Thoracic aorta (tissue), 2 donors: ENCODE measurements at regions not wholly inside any gene's neighbourhood (a gene's known extent, or its start where the extent isn't known, plus 50 kb on each side); places are given as distances from the start of the nearest gene placed in this dataset.

Experiments used
- ATAC-seq: fragments of 150-250 bp; one replicate; pipeline ENCODE4 v1.8.0; 2017; ENCODE audit warnings: low read depth; ENCODE audit not compliant: insufficient number of reproducible peaks, low FRiP score
- DNase-seq: peaks from one replicate; pipeline ENCODE4 v3.0.0-alpha.2; 2020; ENCODE audit warnings: low spot score
- H3K27ac ChIP-seq, 2 donors: fragments of 200-600 bp; sonication (generic); 1 replicate in 1 of 2; 2 replicates in 1 of 2; pipeline ENCODE4 v1.5.1; 2016; ENCODE audit warnings: mild to moderate bottlenecking in 2 of 2, moderate library complexity in 2 of 2
- H3K27me3 ChIP-seq: fragments of 200-600 bp; sonication (generic); replicated peaks from 2 replicates; pipeline ENCODE4 v1.6.0; 2016; ENCODE audit warnings: mild to moderate bottlenecking; ENCODE audit not compliant: insufficient read depth
- H3K36me3 ChIP-seq: fragments of 200-600 bp; sonication (generic); one replicate; pipeline ENCODE4 v1.5.1; 2016
- H3K4me1 ChIP-seq, 2 donors: fragments of 200-600 bp; sonication (generic); 1 replicate in 1 of 2; 2 replicates in 1 of 2; pipeline versions ENCODE4 v1.5.1 to v1.6.0; 2016; ENCODE audit warnings: low read depth in 2 of 2, mild to moderate bottlenecking in 1 of 2; ENCODE audit not compliant: control insufficient read depth in 1 of 2
- H3K4me3 ChIP-seq: fragments of 200-600 bp; sonication (generic); 2 replicates; pipeline ENCODE4 v1.5.1; 2016; ENCODE audit warnings: mild to moderate bottlenecking
- H3K9me3 ChIP-seq: fragments of 200-600 bp; sonication (generic); 2 replicates; pipeline ENCODE4 v1.5.1; 2016
- TF ChIP-seq, protein P1 (sequence below): fragments of 200-600 bp; sonication (generic); IDR thresholded peaks from one replicate; pipeline ENCODE4 v1.5.1; 2019; ENCODE audit warnings: antibody characterized with exemption

GRCh38 chr9:80552931-80553330, 981.2 kb downstream of the TLE4 start:
- TF ChIP-seq, protein P1, sequence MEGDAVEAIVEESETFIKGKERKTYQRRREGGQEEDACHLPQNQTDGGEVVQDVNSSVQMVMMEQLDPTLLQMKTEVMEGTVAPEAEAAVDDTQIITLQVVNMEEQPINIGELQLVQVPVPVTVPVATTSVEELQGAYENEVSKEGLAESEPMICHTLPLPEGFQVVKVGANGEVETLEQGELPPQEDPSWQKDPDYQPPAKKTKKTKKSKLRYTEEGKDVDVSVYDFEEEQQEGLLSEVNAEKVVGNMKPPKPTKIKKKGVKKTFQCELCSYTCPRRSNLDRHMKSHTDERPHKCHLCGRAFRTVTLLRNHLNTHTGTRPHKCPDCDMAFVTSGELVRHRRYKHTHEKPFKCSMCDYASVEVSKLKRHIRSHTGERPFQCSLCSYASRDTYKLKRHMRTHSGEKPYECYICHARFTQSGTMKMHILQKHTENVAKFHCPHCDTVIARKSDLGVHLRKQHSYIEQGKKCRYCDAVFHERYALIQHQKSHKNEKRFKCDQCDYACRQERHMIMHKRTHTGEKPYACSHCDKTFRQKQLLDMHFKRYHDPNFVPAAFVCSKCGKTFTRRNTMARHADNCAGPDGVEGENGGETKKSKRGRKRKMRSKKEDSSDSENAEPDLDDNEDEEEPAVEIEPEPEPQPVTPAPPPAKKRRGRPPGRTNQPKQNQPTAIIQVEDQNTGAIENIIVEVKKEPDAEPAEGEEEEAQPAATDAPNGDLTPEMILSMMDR, result no peak
- ATAC-seq, result peak; percentile 43

DNA sequence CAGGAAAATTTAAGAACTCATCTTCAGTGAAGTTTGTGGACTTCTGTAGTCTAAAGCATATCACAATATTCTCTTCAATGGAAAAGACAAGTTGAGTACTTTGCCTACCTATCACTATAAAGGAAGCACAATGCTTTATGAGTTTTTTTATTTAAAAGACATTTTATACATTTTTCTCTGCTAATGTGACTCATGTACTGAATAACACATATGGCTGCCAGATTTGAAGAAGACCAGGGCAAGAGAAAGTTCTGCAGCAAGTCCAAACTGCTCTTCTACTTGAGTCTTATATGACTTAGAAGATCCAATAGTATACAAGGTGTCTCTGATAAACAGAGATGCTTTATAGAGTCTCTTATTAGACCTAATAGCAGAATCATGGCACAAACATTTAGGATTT, 978.4 kb downstream of the TLE4 start:
- DNase-seq (no peak), ATAC-seq (no peak)
- H3K27me3 ChIP-seq, result no peaks in the 10 kb centered on the region
- TF ChIP-seq, protein P1, result no peak
- no peaks in the 10 kb centered on the region for H3K9me3 ChIP-seq
- no peak overlapping the region for H3K4me3 ChIP-seq
- H3K4me1 ChIP-seq, result peaks cover 9 to 14% of the 10 kb centered on the region in 2 donors
- H3K36me3 ChIP-seq, result no peaks in the 10 kb centered on the region
- H3K27ac ChIP-seq, result no peak overlapping the region

More at GRCh38 chr9:80552931-80553330, 981.2 kb downstream of the TLE4 start:
- Histone ChIP-seq H3K27ac (no peak overlapping the region), H3K4me1 (peaks cover 9 to 14% of the 10 kb centered on the region in 2 donors), H3K36me3 (no peaks in the 10 kb centered on the region), H3K4me3 (no peak overlapping the region), H3K9me3 (no peaks in the 10 kb centered on the region), H3K27me3 (no peaks in the 10 kb centered on the region)
- no peak for DNase-seq

DNA sequence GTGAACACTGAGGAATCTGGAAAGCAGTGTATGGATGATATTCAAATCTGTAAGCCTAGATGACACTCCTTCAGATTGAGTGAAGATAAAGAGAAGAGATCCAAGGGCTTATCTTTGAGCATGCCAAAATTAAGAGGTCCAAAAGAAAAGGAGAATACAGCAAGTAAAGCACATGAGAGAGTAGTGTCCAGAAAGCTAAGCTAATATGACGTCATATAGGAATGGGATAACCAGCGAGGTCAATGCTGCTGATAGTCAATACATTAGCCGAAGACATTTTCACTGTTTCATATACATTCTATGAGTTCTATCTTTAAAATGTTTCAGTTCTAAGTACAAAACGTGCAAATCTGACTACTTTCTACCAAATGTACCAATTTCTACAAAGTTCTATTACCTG, 975.8 kb downstream of the TLE4 start:
- Histone ChIP-seq H3K27ac (no peak overlapping the region), H3K9me3 (peaks cover 5% of the 10 kb centered on the region), H3K4me1 (no peaks in the 10 kb centered on the region), H3K4me3 (no peak overlapping the region), H3K36me3 (no peaks in the 10 kb centered on the region), H3K27me3 (no peaks in the 10 kb centered on the region)
- ATAC-seq, result no peak
- TF ChIP-seq, protein P1, result no peak
- DNase-seq, result no peak

- DNase-seq, result no peak
- ATAC-seq, result no peak
- Histone ChIP-seq H3K9me3 (peaks cover 5% of the 10 kb centered on the region), H3K27ac (no peak overlapping the region), H3K36me3 (no peaks in the 10 kb centered on the region), H3K27me3 (no peaks in the 10 kb centered on the region), H3K4me3 (no peak overlapping the region), H3K4me1 (no peaks in the 10 kb centered on the region)
- TF ChIP-seq, protein P1, result no peak
Measured at GRCh38 chr9:80540387-80540786, 968.6 kb downstream of the TLE4 start.

DNA sequence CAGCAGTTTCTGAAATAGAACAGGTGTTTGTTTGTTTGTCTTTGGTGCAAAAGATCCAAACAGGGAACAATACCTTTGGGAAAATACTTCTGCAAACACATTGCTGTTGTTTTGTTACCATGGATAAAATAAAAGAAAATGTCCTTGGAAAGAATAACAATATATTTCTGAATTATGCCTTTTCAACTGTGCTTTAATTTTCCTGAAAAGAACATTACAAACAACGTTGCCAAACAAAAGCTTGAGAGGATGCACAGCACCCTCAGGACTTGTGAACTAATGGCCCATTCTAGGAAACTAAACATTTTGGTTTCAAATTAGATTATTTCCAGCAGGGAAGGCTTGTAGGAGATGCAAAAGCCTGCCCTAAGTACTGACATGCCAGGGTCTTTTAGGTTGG, 967.2 kb downstream of the TLE4 start:
- no peak overlapping the region for H3K27ac ChIP-seq
- TF ChIP-seq, protein P1, result no peak
- no peaks in the 10 kb centered on the region for H3K27me3 ChIP-seq
- no peaks in the 10 kb centered on the region for H3K4me1 ChIP-seq
- H3K36me3 ChIP-seq, result no peaks in the 10 kb centered on the region
- H3K4me3 ChIP-seq, result no peak overlapping the region
- DNase-seq (no peak), ATAC-seq (no peak)
- H3K9me3 ChIP-seq, result no peaks in the 10 kb centered on the region
